Activated CD4-positive, CD25-positive, alpha-beta regulatory T cell treated with anti-CD3 and anti-CD28 coated beads, Interleukin-2, amount 50 U/mL, for 72 hours (primary cell): ENCODE measurements at regions not wholly inside any gene's neighbourhood (a gene's known extent, or its start where the extent isn't known, plus 50 kb on each side); places are given as distances from the start of the nearest gene placed in this dataset.

Source experiments
- DNase-seq: peaks from one replicate; pipeline ENCODE4 v3.0.0; 2021

- DNase-seq: peak; percentile 5
Observed at GRCh38 chr3:127457546-127458145, 132.9 kb downstream of the TPRA1 start.

DNA sequence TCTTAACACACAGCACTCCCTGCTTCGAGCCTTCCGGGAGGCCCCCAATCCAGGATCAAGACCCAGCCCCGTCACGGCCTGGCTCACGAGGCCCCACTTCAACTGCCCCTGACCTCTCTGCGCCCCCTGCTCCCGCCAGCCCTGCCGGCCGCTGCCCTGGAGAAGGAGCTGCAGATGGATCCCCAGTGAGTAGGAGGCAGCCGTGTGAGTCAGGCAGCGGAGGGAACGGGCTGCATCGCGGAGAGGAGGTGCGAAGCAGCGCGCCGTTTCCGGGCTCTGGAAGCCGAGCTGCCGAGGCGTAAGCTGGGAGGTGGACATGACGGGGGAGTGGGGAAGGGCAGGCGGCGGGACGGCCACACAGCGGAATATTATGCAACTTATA is 133.4 kb downstream of the TPRA1 start:
- DNase-seq: peak; percentile 22

DNA sequence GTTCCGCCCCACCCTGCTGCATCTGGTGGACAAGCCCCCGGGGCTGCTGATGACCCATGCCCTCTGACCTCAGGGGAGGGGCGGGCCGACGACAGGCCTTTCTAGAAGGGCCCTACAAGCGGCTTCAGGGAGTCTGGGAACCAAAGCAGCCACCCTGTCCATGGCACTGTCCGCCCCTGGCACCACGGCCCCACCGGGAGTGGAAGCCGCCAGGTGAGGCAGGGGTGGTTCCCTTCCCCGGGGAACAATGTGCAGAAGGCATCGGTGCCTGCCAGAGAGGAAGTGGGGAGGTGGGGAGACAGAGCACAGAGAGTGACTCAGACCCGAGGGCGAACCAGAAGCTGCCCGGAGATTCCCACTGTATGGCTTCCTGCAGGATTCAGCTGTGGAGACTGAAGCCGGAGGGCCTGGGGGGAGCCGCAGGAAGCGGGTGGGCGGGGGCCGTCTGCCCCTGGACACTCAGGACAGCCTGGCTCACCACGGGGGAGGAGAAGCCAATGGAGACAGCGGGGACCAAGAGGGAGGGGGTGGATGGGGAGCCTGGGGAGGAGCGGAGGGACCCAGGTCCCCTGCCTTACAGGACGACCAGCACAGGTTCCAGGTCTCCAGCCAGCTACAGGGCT is 134.0 kb downstream of the TPRA1 start:
- DNase-seq: peak; percentile 25

- DNase-seq: peak; percentile 63
Observed at GRCh38 chr3:127455541-127456450, 134.7 kb downstream of the TPRA1 start.

DNA sequence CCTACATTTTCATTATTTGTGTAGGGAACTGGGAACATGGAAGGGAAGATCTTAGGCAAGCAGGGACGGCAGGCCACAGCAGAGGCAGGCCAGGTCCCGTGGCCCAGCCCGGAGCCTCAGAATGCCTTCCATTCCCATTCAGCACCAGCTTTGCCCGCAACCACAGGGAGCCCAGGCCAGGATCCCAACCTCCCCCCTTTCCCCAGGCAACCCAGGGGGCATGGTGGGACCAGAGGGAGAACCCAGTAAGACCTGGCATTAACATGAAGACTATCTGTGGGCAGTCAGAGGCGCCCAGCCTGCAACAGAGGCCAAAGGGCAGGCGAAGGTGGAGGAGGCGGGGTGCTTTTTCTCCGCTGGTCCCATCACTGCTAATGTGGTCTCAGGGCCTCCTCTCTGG is 135.6 kb downstream of the TPRA1 start:
- DNase-seq: no peak

DNA sequence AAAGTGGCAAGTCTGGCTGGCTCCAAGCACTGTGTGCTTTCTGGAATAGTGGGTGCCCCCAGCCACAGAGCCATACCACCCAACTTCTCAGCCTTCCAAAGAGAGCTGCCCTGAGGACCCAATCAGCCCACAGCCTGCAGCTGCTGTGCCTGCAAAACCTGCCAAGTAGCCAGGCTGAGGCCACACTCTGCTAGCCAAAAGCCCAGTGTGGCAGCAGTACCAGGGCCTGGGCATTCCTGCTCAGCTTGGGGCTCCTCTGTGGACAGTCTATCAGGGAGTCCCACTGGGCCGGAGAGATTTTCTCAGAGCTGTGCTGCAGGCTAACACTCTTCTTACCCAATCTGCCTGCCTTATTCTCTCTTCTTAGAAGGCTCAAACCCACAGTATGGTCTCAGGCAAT is 136.5 kb downstream of the TPRA1 start:
- peak; percentile 21 for DNase-seq

DNA sequence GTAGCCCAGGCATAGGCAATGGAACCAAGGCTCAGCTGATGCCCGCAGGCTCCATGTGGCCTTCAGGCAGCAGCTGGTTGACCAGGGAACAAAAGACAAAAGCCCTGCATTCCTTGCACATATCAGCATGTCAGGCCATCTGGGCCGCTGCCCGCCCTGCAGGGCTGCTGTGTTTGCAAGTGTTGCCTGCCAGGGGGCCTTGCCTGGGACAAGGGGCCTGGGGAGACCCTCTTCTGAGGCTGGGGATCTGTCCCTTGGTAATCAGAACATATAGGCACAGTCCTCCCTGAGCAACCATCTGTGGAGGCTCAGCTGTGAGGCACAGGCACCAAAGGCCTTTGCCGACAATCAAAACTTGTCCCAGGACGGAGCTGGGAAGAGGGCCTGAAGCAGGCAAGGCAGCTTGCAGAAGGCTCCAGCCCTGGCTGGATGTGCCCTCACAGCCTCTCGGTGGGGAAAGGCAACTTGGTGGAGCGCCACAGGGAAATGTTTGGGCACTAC is 138.2 kb downstream of the TPRA1 start:
- peak; percentile 18 for DNase-seq

DNA sequence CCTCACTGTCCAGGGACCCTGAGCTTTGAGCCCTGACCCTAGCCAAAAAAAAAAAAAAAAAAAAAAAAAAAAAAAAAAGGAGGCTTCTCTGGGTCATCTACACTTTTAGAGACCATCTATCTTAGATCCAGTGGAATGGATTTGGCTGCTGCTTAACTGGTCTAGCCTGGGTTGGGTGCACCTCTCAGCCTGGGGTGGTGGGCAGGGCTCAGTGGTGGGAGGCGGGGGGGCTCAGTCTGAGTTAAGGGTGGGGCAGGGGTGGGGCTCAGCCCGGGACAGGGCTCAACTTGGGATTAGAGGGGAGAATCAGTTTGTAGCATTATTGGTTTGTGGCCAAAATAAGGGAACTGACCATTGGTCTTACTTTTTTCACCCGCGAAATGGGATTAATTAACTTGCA is 139.2 kb downstream of the TPRA1 start:
- DNase-seq: no peak

DNA sequence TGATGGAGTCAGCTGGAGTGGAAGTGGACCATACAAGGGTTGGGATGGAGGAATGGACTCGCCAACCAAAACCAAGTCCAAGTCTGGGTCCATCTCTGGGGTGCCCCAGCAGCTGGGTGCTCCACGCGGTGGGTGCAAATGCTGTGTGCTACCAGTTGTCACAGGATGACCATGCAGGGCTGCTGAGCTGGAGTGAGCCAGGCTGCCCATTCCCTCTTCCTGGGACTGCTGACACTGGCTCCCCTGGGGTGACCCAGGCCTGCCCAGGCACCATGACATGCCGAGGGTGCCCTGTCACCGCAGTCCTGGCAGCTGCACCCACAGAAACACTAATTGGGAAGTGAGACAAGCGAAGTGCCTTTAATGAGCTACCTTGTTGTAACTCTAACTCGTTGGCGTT is 140.2 kb downstream of the TPRA1 start:
- DNase-seq: peak; percentile 11

DNA sequence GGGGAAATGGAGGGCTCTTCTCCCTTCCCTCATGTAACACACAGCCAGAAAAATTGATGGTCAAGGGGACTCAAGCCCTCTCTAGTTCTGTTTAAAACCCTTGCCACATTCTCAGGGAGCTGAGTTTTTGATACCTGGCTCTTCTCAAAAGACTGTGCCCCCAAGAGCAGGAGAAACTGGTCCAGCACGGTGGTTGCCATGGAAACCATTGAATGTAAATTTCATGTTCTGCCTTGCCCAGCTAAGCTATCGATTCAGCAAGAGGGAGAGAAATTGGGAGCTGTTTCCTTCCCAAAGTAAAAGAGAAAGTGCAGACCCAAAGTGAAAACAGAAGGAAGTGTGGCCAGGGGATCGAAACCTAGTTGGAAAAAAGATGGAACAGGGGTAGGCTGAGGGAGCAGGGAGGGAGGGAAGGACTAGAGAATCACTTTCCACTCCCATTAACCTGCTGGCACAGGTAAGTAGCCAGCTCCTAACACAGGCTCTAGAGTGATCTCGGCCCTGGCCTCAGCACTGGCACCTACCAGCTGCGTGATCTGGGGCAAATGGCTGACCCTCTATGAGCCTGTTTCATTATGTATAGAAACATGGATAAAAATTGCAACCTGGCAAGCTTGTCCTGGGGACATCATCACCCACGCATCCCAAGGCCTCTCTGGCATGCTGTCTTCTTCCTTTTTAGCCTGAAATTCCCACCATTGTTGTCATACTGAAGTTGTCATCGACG is 140.9 kb downstream of the TPRA1 start:
- DNase-seq: no peak

GRCh38 chr3:127448671-127449070 is 141.9 kb downstream of the TPRA1 start:
- DNase-seq: peak; percentile 14

DNA sequence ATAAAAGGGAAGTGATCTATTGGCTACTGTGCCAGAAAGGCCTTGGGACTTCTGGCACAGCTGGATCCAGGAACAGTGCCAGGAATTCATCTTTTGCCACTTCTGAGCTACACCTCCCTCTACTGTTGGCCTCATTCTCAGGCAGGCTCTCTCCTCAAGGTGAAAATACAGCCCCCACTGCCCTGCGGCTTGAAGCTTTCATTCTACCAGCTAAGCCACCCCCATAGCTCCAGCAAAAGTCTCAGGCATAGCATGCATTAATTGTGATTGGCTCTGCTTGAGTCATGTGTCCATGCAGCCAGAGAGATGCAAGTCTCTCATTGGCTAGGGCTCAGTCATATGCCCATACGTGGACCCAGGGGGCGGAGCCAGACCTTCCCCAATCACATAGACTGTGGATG is 142.4 kb downstream of the TPRA1 start:
- peak; percentile 20 for DNase-seq

DNA sequence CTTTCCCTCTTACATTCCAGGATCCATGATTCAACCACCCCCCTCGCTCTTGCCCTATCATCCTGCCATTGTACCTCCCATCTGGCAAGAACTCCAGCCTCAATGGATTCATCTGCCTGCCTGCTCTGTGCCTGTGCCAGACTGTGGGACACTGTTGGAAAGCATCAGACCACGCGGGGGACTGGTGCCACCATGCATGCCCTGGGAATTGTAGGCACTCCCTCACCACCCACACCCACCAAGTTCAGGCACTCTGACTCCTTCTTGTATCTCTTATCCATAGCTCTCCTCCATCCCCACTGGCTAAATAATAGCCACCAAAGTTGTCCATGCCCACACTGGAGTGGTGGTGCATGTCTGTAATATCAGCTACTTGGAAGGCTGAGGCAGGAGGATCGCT is 143.8 kb downstream of the TPRA1 start:
- DNase-seq: peak; percentile 8

GRCh38 chr3:127445581-127446343 is 144.8 kb downstream of the TPRA1 start:
- DNase-seq: peak; percentile 8

- DNase-seq: no peak
Observed at GRCh38 chr3:127444761-127445160, 145.8 kb downstream of the TPRA1 start.

- peak; percentile 16 for DNase-seq
Observed at GRCh38 chr3:127443581-127444375, 146.8 kb downstream of the TPRA1 start.

DNA sequence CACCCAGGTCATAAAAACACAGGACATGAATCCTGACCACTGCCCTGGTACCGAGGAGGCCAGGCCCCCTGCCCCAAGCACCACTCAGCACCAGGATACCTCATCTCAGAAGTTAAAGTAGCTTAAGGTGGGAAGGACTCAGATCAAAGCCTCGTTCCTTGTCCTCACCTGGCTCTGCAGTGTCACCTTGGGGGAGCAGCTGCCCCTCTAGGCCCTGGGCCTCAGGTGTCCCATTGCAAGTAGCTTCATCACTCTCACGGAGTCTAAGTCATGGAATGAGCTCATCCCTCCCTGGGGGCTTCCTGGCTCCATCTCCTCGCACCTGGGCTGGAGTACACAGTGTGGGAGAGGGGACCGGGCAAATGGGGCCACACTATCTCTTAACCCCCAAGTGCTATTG is 148.0 kb downstream of the TPRA1 start:
- DNase-seq: peak; percentile 17

DNA sequence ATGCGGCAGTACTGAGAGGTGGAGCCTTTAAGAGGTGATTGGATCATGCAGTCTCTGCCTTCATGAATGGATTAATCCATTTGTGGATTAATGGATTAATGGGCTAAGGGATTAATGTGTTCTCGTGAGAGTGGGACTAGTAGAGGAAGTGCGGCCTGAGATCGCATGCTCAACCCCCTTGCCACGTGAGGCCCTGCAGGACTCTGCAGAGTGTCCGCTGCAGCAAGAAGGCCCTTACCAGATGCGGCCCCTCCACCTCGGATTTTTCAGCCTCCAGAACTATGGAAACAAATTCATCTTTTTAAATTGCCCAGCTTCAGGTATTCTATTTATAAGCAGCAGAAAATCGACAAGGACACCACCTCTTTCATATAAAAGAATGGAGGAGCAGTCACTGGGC is 148.8 kb downstream of the TPRA1 start:
- peak; percentile 17 for DNase-seq

DNA sequence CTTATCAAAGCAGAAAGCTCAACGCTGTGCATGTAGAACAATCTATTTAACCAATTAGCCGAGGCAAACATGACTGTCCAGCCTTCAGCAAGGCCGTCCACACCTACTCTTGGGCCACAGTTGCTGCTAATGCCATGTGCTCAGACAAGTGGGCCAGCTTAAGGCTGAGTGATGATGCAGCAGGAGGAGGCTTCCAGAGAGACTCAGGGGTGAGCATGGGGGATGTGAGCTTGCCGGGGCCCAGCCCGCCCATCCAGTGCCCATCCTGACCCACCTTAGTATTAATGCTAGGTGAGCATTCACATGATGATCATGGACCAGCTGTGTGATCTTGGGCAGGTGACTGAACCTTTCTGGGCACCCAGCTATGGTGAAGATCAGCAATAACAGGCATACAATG is 150.1 kb downstream of the TPRA1 start:
- DNase-seq: no peak

GRCh38 chr3:127439621-127440020 is 150.9 kb downstream of the TPRA1 start:
- no peak for DNase-seq

GRCh38 chr3:127438951-127439350 is 151.1 kb upstream of the PRR20G start:
- no peak for DNase-seq
